ENCODE measurements at regions not wholly inside any gene's neighbourhood (a gene's known extent, or its start where the extent isn't known, plus 50 kb on each side); places are given as distances from the start of the nearest gene placed in this dataset.
"Not testable (repeated sequence)": the region's sequence is repeated elsewhere in the genome, so short reads cannot be mapped to it uniquely, and the experiment has no call there.

DNA sequence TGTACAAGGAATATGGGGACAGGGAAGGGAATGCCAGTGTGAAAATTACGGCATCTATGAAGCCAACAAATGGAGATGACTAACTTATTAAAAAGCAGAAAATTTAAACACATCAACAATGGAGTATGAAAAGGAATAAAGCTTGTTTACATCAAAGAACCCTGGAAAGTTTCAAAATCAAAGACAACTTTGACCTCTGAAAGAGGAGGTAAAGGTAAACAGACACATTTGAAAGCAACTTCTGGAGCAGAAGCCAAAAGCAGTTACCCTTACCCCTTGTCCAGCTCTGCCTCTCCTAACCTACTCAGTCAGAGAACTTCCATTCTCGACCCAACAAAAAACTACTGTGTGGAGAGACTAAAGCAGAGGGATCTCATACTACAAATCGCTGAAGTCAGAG, 184.3 kb downstream of the DUSP6 start:
- no peak for DNase-seq (ENCODE audit: extremely low read depth in 1 of 11, low read depth in 9 of 11, low spot score in 4 of 11)

DNA sequence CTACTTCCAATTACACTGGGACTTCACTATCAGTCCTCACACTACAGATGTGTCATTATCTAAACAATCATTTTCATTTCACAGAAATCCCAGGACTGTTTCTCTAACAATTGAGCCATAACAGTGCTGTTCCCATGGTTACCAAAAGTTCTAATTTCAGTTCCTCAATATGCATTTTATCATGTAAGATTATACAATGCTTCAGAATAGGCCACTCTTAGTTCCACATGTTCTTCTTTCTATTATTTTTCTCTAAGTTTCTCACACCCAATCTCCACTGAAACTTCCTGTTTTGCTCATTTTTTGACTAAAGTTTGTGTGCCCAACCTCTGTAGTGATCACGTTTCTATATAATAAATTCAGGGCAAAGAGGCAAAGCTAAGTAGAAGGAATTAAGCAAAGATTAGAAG, 185.8 kb downstream of the DUSP6 start:
- no peak for DNase-seq (ENCODE audit: extremely low read depth in 1 of 11, low read depth in 9 of 11, low spot score in 4 of 11)

DNA sequence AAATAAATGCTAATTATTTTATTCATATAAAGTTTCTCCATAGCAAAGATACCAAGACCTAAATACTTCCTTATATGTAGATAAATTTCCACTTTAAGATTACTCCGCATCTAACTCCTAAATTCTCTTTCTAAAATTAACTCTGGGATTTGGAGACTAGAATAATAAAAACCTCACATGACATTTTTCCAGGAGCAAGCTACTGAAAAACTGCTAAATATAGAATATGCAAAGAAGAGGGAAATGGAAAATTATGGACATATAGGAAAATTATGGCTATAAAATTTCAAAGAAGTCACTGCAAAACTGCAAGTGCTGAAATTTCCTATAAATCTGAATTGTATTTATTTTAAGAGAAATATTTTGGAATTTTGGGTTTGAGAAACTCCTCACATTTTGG, 186.2 kb downstream of the DUSP6 start:
- no peak for DNase-seq (ENCODE audit: extremely low read depth in 1 of 11, low read depth in 9 of 11, low spot score in 4 of 11)

DNA sequence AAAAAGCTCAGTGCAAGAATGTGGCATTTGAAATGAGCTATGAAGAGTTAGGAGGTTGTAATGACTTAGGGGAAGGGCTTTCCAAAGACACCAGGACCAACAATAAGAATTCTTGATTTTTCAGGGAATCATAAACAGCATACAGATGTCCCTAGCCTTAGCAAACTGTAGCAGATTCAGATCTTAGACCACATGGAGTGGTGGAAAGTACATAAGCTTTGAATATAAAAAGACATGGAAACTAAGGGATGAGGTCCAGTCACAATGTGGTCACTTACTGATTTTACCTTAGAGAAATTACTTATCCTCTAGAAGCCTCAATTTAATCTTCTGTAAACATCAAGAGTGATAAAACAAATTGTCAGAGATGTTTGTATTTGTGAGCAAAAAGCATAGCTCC, 186.6 kb downstream of the DUSP6 start:
- no peak for DNase-seq (ENCODE audit: extremely low read depth in 1 of 11, low read depth in 9 of 11, low spot score in 4 of 11)

DNA sequence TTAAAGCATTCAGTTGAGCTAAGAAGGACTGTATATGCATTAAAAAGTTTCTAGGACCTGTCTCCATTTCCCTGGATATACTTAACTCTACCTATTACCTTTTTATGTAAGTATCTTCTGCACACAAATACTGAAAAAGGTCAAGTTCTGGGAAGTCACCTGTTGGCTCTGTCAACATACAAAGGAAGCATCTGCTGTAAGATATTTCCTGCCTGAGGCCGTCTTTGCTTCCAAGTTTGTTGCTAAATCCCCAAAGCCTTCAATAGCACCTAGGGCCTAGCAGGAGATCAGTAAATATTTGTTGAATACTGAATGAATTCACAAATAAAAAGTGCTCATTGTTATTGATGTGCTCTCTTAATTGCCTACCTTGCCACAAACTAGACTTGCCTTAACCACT, 188.4 kb downstream of the DUSP6 start:
- DNase-seq (ENCODE audit: extremely low read depth in 1 of 11, low read depth in 9 of 11, low spot score in 4 of 11), result no peak

DNA sequence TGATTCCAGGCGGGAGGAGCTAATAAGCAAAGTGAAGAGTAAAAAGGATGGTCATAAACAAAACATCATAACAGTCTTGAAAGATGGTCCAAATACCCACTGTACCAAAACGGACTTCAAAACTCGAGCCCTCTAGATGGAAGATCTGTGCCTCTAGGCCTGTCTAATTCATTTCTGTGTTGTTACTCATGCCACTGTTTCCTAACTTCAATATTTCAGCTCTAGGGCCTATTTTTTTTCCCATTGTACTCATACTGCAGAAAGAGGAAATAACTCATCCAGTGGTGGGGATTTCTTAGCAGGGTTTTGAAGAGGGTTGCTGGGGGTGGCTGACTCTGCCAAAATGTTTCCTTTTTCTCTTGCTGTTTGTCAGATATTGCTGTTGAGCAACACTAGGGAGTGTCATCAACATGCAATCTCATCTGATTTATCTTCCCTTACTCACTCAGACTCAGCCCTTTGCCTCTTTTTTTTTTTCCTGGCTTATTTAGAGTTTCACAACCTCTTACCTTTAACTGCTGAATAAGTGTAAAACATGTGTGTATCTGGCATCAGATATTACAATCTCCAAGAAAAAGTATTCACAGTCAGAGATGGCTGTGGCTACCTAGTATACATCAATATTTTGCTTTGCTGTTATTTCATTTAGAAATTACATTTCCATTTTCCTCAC, 189.6 kb downstream of the DUSP6 start:
- DNase-seq (ENCODE audit: extremely low read depth in 1 of 11, low read depth in 9 of 11, low spot score in 4 of 11), result peak in 2 of 11 donors; percentile 25 to 27

DNA sequence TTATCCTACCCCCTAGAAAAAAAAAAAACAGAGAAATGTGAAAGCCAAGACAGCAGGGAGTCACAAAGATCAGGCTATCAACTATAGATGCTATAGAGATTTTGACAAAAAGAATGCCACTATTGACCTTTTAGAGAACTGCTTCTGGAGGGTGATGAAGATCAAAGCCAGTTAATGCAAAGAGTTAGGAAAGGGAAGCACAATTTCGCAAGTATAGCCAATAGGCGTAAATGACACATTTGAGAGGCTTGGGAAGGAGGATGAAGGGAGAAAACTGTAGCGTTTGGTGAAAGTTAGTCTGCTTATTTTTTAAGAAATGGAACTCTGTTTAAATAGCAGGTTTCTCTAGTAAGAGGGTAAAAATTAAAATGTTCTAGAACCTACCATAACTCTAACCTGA, 190.7 kb downstream of the DUSP6 start:
- DNase-seq (ENCODE audit: extremely low read depth in 1 of 11, low read depth in 9 of 11, low spot score in 4 of 11), result no peak

DNA sequence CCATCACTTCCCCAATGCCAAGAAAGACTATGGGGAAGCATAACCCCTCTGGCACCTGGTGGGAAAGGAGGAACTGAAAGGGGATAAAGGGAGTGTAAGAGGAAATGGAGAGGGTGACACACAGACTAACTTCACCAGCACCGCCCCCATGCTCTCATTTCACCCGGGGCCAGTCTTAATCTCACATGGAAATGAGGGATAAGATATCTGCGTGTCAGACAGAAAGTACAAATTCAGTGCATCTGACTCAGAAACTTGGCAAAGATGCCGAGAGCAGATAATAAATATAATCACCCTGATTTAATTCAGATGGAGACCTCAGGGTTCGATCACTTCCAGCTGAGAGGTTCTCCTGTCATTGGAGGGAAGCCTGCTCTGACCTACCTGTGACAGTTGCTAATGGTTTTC, 191.6 kb downstream of the DUSP6 start:
- no peak for DNase-seq (ENCODE audit: extremely low read depth in 1 of 11, low read depth in 9 of 11, low spot score in 4 of 11)

DNA sequence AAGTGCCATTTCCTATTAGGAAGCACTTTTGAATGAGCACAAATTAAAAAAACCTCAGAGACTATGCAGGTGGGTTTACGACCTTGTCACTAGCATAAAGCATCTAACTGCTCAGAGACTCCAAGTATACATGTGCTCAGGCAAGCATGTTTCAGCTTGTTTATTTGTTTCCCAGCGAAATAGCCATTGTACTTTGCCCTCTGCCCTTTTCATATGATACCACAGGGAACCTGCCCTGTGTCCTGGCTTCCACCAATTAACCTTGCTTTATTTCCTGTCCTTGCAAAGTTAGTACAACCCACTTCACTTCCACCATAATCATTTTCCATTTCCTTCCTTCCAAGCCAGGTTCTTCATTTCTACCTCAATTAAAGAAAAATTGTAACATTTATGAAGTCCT, 194.9 kb downstream of the DUSP6 start:
- DNase-seq (ENCODE audit: extremely low read depth in 1 of 11, low read depth in 9 of 11, low spot score in 4 of 11), result no peak

DNA sequence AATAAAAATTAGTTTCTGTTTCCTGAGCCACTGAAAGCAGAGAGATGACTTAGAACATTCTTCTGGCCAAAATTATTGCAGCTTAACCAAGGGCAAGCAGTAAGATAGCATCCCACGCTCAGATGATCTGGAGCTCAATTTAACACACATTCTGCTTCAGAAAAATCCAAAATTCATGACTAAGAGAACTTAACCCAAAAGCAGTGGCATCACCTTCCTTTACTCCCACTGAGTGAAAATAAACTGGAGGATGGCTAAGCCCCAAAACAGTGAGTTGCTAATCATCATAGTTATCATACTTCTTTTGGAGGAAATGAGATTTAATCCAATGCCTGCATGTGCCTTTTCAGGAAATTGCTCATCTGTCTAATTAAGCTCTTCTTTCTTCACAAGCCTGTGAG, 195.4 kb downstream of the DUSP6 start:
- no peak for DNase-seq (ENCODE audit: extremely low read depth in 1 of 11, low read depth in 9 of 11, low spot score in 4 of 11)

DNA sequence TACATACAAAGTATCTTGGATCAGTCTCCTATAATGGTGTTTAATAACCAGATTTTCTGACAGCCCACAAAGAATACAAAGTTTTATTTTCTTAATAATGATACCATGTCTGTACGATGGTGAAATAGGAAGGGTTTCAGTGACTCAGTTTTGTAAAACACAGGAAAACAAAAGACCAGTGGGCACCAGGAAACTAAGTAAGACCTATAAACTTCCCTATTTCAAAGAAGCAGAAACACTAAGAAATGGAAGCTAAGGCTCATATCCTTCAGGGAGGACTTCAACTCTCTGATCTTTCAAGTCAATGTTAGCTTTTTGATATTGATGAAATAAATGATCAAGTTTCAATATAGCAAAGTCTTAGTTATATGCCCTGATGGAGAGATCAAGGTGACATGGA, 196.0 kb downstream of the DUSP6 start:
- DNase-seq (ENCODE audit: extremely low read depth in 1 of 11, low read depth in 9 of 11, low spot score in 4 of 11), result no peak

DNA sequence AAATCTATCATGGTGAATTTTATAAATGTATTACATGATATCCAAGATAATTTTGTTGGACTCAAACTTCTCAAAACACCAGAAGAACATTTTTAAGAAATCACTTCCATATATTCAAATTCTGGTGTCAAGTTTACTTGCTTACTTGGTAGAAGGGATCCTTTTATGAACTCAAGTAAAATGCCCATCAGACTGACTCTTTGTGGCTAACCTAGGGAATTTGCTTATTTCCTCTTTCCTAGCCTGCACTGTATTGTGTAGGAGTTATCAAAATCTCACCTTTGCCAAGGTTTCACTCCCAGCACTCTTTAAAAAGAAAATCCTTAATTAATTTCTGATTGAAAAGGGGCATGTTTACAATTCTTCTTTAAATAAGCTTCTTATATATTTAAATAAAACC, 196.5 kb downstream of the DUSP6 start:
- no peak for DNase-seq (ENCODE audit: extremely low read depth in 1 of 11, low read depth in 9 of 11, low spot score in 4 of 11)

DNA sequence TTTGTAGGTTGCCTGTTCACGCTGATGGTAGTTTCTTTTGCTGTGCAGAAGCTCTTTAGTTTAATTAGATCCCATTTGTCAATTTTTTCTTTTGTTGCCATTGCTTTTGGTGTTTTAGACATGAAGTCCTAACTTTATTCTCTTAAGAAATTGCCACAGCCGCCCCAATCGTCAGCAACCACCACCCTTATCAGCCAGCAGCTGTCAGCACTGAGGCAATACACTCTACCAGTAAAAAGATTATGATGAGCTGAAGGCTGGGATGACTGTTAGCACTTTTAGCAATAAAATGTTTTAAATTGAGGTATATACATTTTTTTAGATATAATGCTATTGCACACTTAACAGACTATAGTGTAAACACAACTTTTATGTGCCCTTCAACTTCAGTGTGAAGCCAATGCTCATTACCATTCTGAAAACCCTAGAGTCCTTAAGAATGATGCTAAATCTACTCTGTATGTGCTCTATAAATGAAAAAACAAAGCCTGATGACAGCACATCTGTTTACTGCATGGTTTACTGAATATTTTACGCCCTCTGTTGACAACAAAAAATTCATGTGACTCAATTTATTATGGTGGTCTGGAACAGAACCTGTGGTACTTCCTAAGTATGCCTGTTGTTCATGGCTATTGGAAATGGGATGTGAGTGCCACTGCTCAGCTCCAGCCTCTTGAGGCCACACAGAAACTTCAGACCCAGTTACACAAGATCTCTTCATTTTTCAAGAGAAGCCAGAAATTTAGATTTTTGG, 197.4 kb downstream of the DUSP6 start:
- DNase-seq (ENCODE audit: extremely low read depth in 1 of 11, low read depth in 9 of 11, low spot score in 4 of 11), result no peak

DNA sequence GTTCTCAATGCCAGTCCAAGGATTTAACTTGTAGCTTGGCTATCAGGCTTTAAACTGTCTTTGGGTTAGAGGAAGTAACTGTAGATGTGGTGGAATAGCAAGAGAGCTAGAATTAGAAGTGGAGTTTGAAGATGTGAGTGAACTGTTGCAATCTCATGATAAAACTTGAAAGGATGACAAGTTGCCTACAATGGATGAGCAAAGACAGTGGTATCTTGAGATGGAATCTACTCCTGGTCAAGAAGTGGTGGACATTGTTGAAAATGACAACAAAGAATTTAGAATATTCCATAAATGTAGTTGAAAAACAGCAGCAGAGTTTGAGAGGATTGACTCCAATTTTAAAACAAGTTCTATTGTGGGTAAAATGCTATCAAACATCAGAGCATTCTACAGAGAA, 199.0 kb downstream of the DUSP6 start:
- no peak for DNase-seq (ENCODE audit: extremely low read depth in 1 of 11, low read depth in 9 of 11, low spot score in 4 of 11)

DNA sequence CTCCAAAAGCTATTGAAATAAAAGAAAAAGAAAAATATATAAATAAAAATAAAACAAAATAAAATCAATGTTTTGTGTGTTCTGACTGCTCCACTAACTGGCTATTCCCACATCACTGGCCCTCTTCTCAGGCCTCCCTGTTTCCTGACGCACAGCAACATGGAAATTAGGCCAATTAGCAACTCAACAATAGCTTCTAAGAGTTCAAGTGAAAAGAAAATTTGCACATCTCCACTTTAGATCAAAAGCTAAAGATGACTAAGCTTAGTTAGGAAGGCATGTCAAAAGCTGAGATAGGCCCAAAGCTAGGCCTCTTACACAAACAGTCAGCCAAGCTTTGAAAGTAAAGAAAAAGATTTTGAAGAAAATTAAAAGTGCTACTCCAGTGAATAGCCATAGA, 200.8 kb downstream of the DUSP6 start:
- no peak for DNase-seq (ENCODE audit: extremely low read depth in 1 of 11, low read depth in 9 of 11, low spot score in 4 of 11)

DNA sequence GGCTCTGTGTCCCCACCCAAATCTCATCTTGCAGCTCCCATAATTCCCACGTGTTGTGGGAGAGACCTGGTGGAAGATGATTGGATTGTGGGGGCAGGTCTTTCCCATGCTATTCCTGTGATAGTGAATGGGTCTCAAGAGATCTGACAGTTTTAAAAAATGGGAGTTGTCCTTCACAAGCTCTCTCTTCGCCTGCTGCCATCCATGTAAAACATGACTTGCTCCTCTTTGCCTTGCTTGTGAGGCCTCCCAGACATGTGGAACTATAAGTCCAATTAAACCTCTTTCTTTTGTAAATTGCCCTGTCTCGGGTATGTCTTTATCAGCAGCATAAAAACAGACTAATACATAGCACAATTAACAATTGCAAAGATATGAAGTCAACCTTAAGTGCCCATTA, 201.5 kb downstream of the DUSP6 start:
- not testable (repeated sequence) for DNase-seq (ENCODE audit: extremely low read depth in 1 of 11, low read depth in 9 of 11, low spot score in 4 of 11)

DNA sequence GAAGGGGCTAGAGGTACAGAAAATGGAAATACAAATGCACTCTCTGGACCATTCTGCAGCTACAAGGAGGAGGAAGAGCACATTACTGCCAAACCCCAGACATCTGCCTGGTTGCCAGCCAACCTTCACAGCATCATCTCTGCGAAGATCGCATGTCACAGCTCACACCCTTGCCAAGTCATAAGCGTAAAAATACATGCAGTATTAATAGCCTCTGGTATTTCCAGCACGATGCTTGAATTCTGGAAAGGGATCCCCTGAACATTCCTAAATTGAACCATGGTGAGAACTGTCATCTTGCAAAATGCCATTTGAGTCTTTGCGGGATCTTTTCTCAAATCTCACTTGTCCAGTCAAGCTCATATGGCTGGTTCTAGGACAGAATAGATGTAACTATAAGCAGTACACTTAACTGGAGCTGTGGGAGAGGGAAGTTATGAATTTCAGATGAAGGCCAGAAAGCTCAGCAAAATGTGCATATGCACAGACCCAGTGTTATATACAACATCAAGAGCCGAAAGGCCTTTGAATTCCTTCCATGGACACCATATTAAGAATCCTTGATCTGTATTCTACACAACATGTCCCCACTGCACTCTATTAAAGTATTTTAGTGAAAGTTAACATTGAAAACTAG, 211.6 kb downstream of the DUSP6 start:
- DNase-seq (ENCODE audit: extremely low read depth in 1 of 11, low read depth in 9 of 11, low spot score in 4 of 11), result no peak

DNA sequence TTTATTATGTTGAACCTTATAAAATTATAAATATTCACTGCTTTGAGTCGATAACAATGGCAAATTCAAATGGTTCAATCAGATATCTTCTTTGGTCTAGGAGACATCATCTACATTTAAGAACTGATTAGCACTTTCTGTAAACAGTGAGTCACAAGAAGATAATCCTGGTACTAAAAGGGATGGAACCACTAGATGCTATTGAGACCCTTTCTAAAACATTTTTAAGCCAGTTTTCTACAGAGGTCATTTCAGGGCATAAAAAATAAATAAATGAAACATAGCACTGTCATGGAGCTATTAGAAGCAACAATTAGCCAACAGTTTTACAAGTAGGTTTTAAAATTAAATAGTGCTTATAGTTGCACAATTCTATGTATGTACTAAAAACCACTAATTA, 212.2 kb downstream of the DUSP6 start:
- no peak for DNase-seq (ENCODE audit: extremely low read depth in 1 of 11, low read depth in 9 of 11, low spot score in 4 of 11)

DNA sequence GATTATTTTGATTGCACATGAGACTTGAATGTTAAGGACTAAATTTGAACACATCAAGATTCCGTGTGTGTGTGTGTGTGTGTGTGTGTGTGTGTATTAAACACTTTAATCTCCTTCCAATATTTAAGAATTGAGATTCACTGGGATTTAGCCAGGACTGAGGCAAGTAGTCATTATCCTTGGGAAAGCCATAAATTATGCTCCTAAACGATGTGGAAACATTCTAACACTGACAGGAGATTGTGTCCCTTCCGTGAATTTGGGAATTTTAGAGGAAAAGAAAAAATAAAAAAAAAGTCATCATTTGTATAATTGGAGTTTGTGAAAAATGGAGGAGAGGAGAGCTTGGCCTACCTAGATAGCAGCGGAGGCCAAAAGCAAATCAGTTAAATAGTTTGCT, 212.9 kb downstream of the DUSP6 start:
- DNase-seq (ENCODE audit: extremely low read depth in 1 of 11, low read depth in 9 of 11, low spot score in 4 of 11), result no peak

DNA sequence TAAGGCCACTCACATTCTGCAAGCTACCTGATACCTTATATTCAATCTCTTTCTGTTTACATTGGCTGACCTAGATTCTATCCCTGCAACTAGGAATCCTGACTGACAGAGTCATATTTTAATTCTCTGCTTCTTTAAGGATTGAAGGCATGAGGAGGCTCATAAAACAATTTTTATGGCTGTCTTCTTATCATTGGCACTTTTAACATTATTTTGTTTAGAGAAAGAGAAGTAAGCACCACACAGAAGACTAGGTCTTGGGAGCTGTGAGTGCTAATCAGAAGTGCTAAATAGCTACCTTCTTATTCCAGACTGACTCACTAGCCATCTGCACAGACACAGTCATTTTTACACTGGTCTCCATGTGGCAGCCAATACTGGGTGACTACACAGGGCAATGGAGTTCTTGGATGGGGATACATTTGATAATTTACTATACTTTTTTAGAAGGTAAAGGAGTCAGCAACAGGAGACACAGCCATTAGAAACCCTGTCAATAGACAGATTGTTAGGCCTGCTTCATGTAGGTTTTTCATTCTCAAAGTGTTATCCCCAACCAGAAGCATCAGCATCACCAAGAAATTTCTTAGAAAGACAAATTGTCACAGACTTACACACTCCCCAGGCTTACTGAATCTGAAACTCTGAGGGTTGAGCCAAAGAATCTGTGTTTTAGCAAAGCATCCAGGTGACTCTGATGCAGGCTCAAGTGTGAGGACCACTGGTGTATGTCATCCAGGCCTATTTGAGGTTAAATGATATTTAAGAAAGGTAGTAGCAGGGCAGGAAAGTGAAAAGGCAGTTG, 214.1 kb downstream of the DUSP6 start:
- DNase-seq (ENCODE audit: extremely low read depth in 1 of 11, low read depth in 9 of 11, low spot score in 4 of 11), result no peak

All from renal cortex interstitium (tissue), 11 donors.